DND-41 (cell line): ENCODE measurements at regions not wholly inside any gene's neighbourhood (a gene's known extent, or its start where the extent isn't known, plus 50 kb on each side); places are given as distances from the start of the nearest gene placed in this dataset.

Experiments
- CTCF ChIP-seq: IDR thresholded peaks from 2 replicates; pipeline ENCODE4 v1.5.1; 2012; ENCODE audit warnings: borderline replicate concordance, low read length, moderate library complexity, mild to moderate bottlenecking; ENCODE audit not compliant: poor library complexity, severe bottlenecking; ENCODE audit errors: extremely low read depth
- EZH2 ChIP-seq: IDR thresholded peaks from 3 replicates; pipeline ENCODE4 v1.6.1; 2012; ENCODE audit warnings: borderline replicate concordance, low read depth, mild to moderate bottlenecking, moderate library complexity, low read length, inconsistent platforms; ENCODE audit not compliant: severe bottlenecking

- TF ChIP-seq CTCF (no peak), EZH2 (no peak)
Observed at GRCh38 chr20:11356061-11356460, 561.6 kb upstream of the BTBD3 start.
